ENCODE measurements at regions not wholly inside any gene's neighbourhood (a gene's known extent, or its start where the extent isn't known, plus 50 kb on each side); places are given as distances from the start of the nearest gene placed in this dataset.

DNA sequence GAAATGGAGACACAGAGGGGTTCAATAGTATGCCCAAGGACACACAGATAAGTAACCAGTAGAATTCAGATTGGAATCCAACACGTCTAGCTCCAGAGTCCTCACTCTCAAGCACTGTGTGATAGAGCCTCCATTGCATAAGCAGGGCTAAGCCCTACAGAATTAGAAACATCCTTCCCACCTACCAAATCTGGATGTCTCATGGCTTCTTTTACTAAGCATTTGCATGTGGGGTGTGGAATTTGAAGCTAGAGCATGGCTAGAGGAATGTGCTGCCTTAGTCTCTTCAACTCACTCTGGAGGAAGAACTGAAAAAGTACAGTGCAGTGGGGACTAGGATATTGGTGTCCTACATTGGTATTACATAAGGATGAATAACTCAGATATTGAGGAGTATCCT lies 119.4 kb downstream of the MFAP3L start:
- TF ChIP-seq, protein P1, sequence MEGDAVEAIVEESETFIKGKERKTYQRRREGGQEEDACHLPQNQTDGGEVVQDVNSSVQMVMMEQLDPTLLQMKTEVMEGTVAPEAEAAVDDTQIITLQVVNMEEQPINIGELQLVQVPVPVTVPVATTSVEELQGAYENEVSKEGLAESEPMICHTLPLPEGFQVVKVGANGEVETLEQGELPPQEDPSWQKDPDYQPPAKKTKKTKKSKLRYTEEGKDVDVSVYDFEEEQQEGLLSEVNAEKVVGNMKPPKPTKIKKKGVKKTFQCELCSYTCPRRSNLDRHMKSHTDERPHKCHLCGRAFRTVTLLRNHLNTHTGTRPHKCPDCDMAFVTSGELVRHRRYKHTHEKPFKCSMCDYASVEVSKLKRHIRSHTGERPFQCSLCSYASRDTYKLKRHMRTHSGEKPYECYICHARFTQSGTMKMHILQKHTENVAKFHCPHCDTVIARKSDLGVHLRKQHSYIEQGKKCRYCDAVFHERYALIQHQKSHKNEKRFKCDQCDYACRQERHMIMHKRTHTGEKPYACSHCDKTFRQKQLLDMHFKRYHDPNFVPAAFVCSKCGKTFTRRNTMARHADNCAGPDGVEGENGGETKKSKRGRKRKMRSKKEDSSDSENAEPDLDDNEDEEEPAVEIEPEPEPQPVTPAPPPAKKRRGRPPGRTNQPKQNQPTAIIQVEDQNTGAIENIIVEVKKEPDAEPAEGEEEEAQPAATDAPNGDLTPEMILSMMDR (conservative IDR thresholded peaks at IDR 0.05; ENCODE audit: low read length), result no peak
- TF ChIP-seq EZH2phosphoT487 (IDR thresholded peaks at IDR 0.05; ENCODE audit: borderline replicate concordance, low read depth, low read length), result no peak

Measured in OCI-LY7 (cell line).